ENCODE measurements at regions not wholly inside any gene's neighbourhood (a gene's known extent, or its start where the extent isn't known, plus 50 kb on each side); places are given as distances from the start of the nearest gene placed in this dataset.

- TF ChIP-seq CTCF (IDR thresholded peaks at IDR 0.05): no peak
- TF ChIP-seq POLR2A (IDR thresholded peaks at IDR 0.05): no peak
Observed at GRCh38 chr13:110811008-110811720, 97.7 kb downstream of the ING1 start.
